Astrocyte (in vitro differentiated cells and primary cell): ENCODE measurements at regions not wholly inside any gene's neighbourhood (a gene's known extent, or its start where the extent isn't known, plus 50 kb on each side); places are given as distances from the start of the nearest gene placed in this dataset.

Experiments
- EZH2 ChIP-seq: IDR thresholded peaks from 2 replicates; pipeline ENCODE4 v1.6.1; 2012; ENCODE audit warnings: mild to moderate bottlenecking, low read length, inconsistent platforms; ENCODE audit not compliant: insufficient read depth
- TF ChIP-seq, protein P1 (sequence below): IDR thresholded peaks from 2 replicates; pipeline ENCODE4 v1.5.1; 2011; ENCODE audit warnings: low read depth, mild to moderate bottlenecking, inconsistent platforms, low read length, moderate library complexity; ENCODE audit not compliant: insufficient read depth

DNA sequence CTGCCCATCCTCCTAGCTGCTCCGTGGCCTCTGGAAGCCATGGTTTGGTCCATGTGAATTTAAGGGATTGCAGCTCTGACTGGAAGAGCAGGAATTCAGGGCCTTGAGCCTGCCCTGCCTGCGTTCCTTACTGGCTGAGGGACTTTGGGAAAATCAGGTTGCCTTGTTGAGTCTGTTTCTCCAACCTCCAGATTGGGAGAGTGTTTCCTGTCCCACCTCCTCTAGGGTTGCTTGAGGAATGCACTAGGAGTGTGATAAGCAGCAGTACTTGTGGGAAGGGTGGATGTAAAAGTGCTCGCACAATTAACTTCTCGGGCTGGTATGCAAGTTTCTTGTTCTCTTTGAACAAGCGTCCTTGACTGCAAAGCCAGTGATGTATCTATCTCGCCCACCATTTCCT, 84.4 kb upstream of the YWHAQ start:
- TF ChIP-seq, protein P1, sequence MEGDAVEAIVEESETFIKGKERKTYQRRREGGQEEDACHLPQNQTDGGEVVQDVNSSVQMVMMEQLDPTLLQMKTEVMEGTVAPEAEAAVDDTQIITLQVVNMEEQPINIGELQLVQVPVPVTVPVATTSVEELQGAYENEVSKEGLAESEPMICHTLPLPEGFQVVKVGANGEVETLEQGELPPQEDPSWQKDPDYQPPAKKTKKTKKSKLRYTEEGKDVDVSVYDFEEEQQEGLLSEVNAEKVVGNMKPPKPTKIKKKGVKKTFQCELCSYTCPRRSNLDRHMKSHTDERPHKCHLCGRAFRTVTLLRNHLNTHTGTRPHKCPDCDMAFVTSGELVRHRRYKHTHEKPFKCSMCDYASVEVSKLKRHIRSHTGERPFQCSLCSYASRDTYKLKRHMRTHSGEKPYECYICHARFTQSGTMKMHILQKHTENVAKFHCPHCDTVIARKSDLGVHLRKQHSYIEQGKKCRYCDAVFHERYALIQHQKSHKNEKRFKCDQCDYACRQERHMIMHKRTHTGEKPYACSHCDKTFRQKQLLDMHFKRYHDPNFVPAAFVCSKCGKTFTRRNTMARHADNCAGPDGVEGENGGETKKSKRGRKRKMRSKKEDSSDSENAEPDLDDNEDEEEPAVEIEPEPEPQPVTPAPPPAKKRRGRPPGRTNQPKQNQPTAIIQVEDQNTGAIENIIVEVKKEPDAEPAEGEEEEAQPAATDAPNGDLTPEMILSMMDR = no peak
- TF ChIP-seq EZH2 = no peak
